Anterior cingulate cortex (tissue), 58 donors: ENCODE measurements at regions not wholly inside any gene's neighbourhood (a gene's known extent, or its start where the extent isn't known, plus 50 kb on each side); places are given as distances from the start of the nearest gene placed in this dataset.

Experiments used
- DNase-seq, 58 donors: peaks; one replicate each; lab custom pipeline; 2025; lab: John Stamatoyannopoulos, UW

- DNase-seq, result no peak
Observed at GRCh38 chr5:133809801-133810200, 158.6 kb downstream of the C5orf15 start.

- DNase-seq, result no peak
Observed at GRCh38 chr5:133807348-133807747, 161.1 kb downstream of the C5orf15 start.

GRCh38 chr5:133806847-133807246, 161.6 kb downstream of the C5orf15 start:
- DNase-seq, result no peak

DNA sequence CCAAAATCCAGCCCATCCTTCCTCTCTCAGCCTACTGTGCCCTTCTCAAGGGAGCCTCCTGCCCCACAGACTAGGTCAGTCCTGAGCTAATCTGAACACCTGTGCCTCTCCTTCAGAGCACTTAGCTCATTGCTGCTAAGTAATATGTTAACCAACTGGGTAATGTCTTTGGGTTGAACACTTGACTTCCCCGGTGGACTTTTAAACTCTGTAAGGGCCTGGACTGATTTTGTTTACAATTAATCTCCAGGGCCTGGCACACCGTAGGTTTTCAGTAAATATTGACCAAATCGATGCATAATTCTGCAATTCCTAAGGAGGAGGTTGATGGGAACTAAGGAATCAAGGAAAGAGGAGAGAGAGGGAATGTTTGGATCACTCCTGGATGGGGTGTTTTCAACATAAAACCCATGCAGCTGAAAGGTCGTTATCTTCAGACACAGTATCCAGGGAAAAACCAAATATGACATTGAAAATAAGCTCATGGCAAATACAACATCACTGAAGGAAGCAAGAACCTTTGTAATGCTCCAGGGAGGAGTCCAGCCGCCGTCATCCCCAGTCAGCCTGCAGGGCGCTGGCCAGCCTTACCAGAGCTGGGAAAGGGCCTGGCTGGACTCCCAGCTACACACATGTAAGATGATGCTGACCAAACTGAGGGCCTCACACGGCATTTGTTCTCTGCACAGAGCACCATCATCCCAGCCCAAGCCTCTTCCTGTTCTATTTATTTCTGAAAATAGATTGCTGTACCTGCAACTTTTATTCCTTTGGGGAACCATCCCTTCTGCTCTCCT, 166.3 kb downstream of the C5orf15 start:
- no peak for DNase-seq

GRCh38 chr5:133801431-133801830, 167.0 kb downstream of the C5orf15 start:
- no peak for DNase-seq

DNA sequence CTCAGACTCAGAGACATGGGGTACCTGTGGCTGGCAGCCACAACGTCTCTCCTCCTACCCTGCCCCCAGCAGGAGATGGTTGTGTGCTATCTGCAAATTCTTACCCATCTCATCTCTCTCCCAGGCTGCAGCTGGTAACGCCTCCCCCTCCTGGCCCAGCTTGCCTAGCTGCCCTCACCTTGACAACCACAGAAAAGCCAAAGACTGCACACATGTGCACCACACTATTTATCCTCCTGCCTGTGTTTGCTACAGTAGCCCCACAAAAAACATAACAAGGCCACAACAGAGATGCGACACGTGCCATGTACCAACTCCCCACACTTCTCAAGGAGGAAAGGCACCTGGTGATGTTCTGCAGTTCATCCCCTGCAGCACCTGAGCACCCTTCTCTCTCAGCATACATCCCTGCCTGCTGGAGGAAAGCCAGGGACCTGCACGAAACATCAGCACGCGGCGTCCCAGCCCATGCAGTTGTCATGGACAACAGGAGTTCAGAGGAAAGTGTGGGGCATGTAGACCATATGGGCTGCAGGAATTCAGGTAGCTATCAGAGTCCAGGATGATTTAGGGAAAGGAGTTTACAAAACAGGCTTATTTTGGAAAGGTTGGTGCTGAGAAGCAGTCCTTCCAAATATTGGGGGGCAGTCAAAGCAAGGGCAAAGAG, 168.7 kb downstream of the C5orf15 start:
- DNase-seq, result no peak

DNA sequence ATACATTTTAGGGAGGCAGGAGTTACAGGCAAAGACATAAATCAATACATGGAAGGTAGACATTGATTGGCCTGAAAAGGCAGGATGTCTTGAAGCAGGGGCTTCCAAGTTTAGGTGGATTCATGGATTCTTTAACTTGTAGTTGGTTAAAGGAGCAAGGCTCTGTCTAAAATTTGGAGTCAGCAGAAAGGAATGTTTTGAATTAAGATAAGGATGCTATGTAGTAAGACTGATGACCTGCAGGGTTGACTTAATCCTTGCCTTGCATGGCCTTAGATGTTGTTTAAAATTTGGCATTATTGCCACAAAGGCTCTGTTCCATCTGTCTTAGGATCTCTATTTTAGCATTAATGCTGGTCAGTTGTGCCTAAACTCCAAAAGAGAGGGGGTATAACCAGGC, 171.3 kb downstream of the C5orf15 start:
- DNase-seq, result no peak

GRCh38 chr5:133796186-133796585, 172.2 kb downstream of the C5orf15 start:
- DNase-seq, result no peak

GRCh38 chr5:133794771-133795415, 173.5 kb downstream of the C5orf15 start:
- no peak for DNase-seq

DNA sequence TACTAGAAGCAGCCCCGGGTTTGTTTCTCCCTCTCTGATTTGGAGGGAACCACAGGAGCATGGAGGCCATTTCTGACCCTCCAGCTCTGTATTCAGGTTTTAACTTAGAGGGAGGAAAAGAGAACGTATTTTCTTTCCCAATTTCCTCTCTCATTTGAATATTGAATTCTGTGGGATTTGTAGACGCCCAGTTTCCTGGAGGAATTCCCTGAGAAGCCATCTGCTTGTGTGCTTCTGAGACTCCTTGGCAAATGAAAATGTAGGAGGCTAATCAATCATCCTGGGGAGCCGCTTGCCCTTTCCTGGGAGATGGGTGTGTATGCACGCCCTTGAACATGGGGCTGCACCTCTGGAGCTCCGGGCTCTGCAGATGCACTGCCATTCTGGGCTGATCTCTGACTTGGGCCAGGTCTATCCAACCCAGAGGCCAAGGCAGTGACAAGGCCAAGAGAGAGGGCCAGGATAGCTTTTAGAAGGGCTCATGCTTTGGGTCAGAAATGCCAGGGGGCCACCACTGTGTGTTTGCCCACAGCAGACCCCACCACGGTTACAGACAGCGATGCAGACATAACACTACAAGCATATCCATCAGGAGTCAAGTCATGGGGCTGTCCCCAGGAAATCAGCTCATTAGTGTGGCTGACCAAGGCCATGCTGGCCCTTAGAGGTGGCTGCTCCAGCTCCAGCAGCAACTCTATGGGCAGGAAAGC, 174.5 kb downstream of the C5orf15 start:
- DNase-seq, result peak in 1 of 58 donors; percentile 7

DNA sequence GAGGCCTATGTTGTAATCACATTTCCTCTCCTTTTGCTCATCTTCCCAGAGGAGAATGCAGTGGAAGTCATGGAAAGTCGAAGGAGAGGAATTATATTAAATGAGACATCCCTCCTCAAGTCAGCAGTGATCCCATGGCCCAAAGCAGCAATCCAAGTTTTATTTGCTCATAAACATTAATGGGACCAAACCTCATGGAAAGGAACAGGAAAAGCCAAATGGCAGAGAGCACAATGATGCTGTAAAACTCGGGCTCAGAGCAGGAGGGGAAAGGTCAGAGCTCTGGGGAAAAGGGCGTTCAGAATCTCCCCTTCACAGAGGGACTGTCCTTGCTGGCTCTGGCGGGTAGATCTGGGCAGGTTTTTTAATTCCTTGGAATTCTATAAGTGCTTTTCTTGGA, 175.8 kb downstream of the C5orf15 start:
- DNase-seq, result no peak

DNA sequence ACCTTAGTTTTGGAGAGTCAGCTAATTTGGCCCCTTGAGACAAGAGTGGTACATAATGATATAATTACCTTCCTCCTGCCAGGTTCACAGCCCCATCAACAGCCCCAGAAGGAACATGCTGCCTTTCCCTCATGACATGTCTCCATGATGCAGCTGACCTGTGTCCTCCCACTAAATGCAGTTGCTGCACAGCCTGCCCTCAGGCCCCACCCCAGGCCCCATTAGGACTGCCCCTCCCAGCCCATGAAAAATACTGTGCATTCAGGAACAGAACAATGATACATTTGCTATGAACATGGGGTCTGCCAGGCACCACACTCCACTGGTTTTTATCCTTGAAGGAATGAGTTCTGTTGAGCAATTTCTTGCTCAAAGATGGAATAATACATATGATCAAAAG, 176.4 kb downstream of the C5orf15 start:
- DNase-seq, result no peak

- no peak for DNase-seq
Observed at GRCh38 chr5:133790898-133791297, 177.5 kb downstream of the C5orf15 start.

DNA sequence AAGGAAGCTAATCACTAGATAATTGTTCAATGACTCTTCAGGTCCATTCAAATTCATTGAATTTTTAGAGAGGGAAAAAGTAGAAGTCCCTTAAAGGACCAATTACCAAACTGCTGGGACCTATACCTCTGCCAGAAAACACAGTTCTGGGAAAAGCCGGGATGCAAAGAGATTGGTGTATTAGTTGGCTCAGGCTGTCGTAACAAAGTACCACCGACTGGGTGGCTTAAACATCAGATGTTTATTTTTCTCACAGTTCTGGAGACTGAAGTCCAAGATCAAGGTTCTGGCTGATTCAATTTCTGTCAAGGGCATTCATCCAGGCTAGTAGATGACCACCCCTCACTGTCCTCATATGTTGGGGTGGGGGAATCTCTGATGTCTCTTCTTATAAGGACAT, 177.1 kb upstream of the FSTL4 start:
- no peak for DNase-seq

GRCh38 chr5:133788121-133788520, 175.8 kb upstream of the FSTL4 start:
- DNase-seq, result no peak

DNA sequence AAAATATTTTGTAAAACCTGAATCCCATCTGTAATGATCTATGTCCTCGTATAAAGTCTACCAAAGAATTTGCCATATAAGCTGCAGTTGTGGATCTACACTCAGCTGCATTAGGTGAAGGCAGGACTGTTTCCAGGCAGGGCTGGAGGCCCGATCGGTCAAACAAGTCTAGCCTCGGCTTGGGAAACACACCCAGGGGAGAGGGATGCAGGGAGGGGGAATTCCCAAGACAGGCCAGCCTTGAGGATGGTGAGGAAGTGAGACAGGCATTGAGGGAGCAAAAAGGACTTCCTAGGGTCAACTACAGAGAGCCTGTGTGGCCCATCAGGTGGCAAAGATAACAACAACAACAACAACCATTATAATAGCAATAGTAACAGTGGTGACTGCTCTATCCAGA, 174.1 kb upstream of the FSTL4 start:
- no peak for DNase-seq

GRCh38 chr5:133785182-133785581, 172.8 kb upstream of the FSTL4 start:
- no peak for DNase-seq

DNA sequence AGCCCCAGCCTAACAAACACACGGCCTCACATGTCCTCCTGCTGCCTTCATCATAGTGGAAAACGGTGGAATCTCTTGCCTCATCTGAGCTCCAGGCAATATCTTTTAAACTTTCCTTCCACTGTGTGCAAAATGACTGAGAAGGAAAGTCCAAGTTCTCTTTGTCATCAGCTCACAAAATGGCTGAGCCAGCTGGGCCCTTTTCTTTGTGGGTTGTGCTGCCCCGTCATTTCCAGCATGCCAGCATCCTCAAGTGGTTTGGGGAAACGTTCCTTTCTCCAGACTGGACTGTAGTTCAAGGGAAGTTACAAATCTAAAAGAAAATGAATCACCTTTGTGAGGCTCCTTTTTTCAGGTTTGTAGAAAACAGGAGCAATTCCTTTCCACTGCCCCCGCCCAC, 171.1 kb upstream of the FSTL4 start:
- DNase-seq, result no peak

DNA sequence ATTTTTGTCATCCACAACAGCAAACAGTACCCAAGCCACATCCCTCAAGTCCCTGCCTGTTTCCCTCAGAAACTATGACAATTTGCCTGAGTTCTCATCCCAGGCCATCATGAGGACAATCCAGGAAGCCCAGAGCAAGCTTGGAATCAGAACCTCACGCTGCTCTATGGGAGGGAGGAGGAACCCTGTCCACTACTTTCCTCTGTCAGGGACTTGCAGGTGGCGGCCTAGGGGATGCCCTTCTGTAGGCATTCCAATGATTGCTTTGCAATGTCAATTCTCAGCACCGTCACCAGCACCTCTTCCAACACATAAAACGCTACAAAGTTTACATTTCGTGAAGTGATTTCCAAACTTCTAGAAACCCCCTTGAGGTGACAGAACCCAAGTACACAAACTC, 170.4 kb upstream of the FSTL4 start:
- no peak for DNase-seq

DNA sequence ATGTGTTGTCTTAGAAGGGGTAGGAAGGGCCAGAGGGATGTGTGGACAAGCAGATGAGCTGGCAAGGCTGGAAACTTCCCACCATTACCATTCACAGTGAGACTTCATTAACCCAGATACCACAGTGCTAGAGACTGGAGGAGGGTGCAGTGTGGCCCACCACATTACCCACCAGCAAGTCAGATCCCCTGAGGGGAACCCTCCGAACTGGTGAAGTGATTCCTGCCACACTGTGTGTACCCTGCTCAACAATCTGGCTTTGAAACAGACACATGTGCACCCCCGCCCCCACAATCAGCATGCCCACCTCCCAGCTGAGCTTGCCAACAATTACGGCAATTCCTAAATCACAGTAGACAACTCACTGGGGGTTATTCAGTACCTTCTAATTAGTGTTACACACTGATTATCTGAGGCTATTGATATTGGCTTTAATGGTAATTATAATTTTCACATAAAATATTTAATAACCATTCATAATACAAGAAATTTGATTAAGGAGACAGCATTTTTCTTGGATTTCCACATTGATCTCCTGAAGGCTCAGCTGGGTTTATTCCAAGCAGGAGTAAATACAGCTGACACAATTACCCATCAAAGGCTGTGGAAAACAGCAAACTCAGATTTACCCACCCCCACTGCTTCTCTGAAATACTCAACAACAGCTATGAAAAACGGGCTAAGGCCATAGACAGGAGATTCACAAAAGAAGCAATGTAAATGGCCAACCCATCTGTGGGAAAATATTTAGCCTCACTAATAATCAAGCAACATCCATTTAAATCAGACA, 169.3 kb upstream of the FSTL4 start:
- DNase-seq, result no peak
